Naive thymus-derived CD4-positive, alpha-beta T cell (primary cell): ENCODE measurements at regions not wholly inside any gene's neighbourhood (a gene's known extent, or its start where the extent isn't known, plus 50 kb on each side); places are given as distances from the start of the nearest gene placed in this dataset.

ENCODE experiments used
- ATAC-seq: fragments of 150-1000 bp; cut with Tn5 transposase; 2 replicates; pipeline ENCODE4 v1.10.0; 2021; ENCODE audit warnings: mild to moderate bottlenecking, moderate library complexity
- CTCF ChIA-PET: fragments of 350-600 bp; sonication (Branson Sonifier 250); formaldehyde crosslinking; loops from one replicate; lab custom pipeline; 2021; ENCODE audit warnings: antibody characterized with exemption; lab: Charles Lee
- POLR2A ChIA-PET: fragments of 350-600 bp; sonication (Branson Sonifier 250); formaldehyde crosslinking; loops from one replicate; lab custom pipeline; 2021; ENCODE audit warnings: antibody characterized with exemption, inconsistent platforms; lab: Charles Lee
- DNase-seq, 9 donors: peaks; one replicate each; pipeline versions ENCODE4 v3.0.0 to v3.0.0-alpha.2; 2020 to 2022; ENCODE audit warnings: mixed read lengths in 1 of 9
- H3K27ac ChIP-seq: one replicate; pipeline ENCODE4 v1.7.0; 2013; ENCODE audit warnings: mild to moderate bottlenecking, low read depth, low read length, moderate library complexity
- H3K27me3 ChIP-seq, 2 donors: one replicate each; pipeline ENCODE4 v1.7.0; 2013; ENCODE audit warnings: low read length in 2 of 2, mild to moderate bottlenecking in 2 of 2, moderate library complexity in 2 of 2; ENCODE audit not compliant: control insufficient read depth in 2 of 2, insufficient read depth in 2 of 2
- H3K36me3 ChIP-seq, 3 experiments: 1 replicate in 2 of 3; 2 replicates in 1 of 3; pipeline ENCODE4 v1.7.0; 2013; ENCODE audit warnings: low read length in 3 of 3, mild to moderate bottlenecking in 3 of 3, moderate library complexity in 1 of 3; ENCODE audit not compliant: insufficient read depth in 3 of 3, control insufficient read depth in 2 of 3
- H3K4me1 ChIP-seq, 2 donors: one replicate each; pipeline ENCODE4 v1.7.0; 2013; ENCODE audit warnings: low read length in 2 of 2, mild to moderate bottlenecking in 2 of 2, moderate library complexity in 1 of 2; ENCODE audit not compliant: control insufficient read depth in 2 of 2, insufficient read depth in 2 of 2
- H3K4me3 ChIP-seq: 2 replicates; pipeline ENCODE4 v1.7.0; 2013; ENCODE audit warnings: mild to moderate bottlenecking, low read length
- H3K9me3 ChIP-seq, 3 experiments: 1 replicate in 2 of 3; 2 replicates in 1 of 3; pipeline ENCODE4 v1.7.0; 2013; ENCODE audit warnings: low read length in 3 of 3; ENCODE audit not compliant: control insufficient read depth in 2 of 3
- H3K27ac Mint-ChIP-seq, 9 donors: one replicate each; pipeline ENCODE4 v1.8.0; 2020 to 2022; ENCODE audit warnings: mixed read lengths in 9 of 9, mild to moderate bottlenecking in 8 of 9, moderate library complexity in 5 of 9, inconsistent platforms in 2 of 9
- H3K27me3 Mint-ChIP-seq, 5 donors: one replicate each; pipeline ENCODE4 v1.8.0; 2021 to 2022; ENCODE audit warnings: mixed read lengths in 5 of 5, mild to moderate bottlenecking in 1 of 5
- H3K36me3 Mint-ChIP-seq, 5 donors: one replicate each; pipeline ENCODE4 v1.8.0; 2020 to 2022; ENCODE audit warnings: mixed read lengths in 5 of 5, mild to moderate bottlenecking in 3 of 5, inconsistent platforms in 1 of 5
- H3K4me1 Mint-ChIP-seq, 7 donors: one replicate each; pipeline ENCODE4 v1.8.0; 2020 to 2022; ENCODE audit warnings: mixed read lengths in 7 of 7, mild to moderate bottlenecking in 3 of 7, inconsistent platforms in 1 of 7
- H3K4me3 Mint-ChIP-seq, 10 donors: one replicate each; pipeline ENCODE4 v1.8.0; 2020 to 2022; ENCODE audit warnings: mild to moderate bottlenecking in 10 of 10, mixed read lengths in 10 of 10, moderate library complexity in 6 of 10, inconsistent platforms in 2 of 10
- H3K9me3 Mint-ChIP-seq, 11 donors: one replicate each; pipeline ENCODE4 v1.8.0; 2020 to 2022; ENCODE audit warnings: mixed read lengths in 11 of 11, mild to moderate bottlenecking in 4 of 11, inconsistent platforms in 1 of 11, moderate library complexity in 1 of 11
- intact Hi-C, 2 donors: fragments of 100-400 bp; cut with micrococcal nuclease; formaldehyde crosslinking; loops; one replicate each; pipeline ENCODE4 v1.15.1; 2023

GRCh38 chr4:181679754-181680153 is 563.4 kb upstream of the TENM3 start:
- peaks cover 0 to 12% (median 4%) of the 10 kb centered on the region in 11 donors for H3K9me3 Mint-ChIP-seq
- H3K27ac Mint-ChIP-seq: no peak overlapping the region
- CTCF ChIA-PET: no interaction called here

GRCh38 chr4:181682367-181683047 is 560.7 kb upstream of the TENM3 start:
- ATAC-seq: no peak
- POLR2A ChIA-PET: no interaction called here

More at GRCh38 chr4:181679754-181680153, 563.4 kb upstream of the TENM3 start:
- no peak overlapping the region for H3K4me3 Mint-ChIP-seq
- H3K36me3 Mint-ChIP-seq: no peaks in the 10 kb centered on the region
- H3K4me1 Mint-ChIP-seq: no peaks in the 10 kb centered on the region
- no peaks in the 10 kb centered on the region for H3K27me3 ChIP-seq
- DNase-seq (no peak), ATAC-seq (no peak)
- POLR2A ChIA-PET: no interaction called here
- no peak overlapping the region for H3K4me3 ChIP-seq
- intact Hi-C loops: no loop called here
- H3K36me3 ChIP-seq: no peaks in the 10 kb centered on the region
- no peaks in the 10 kb centered on the region for H3K9me3 ChIP-seq
- no peak overlapping the region for H3K27ac ChIP-seq
- no peaks in the 10 kb centered on the region for H3K4me1 ChIP-seq
- no peaks in the 10 kb centered on the region for H3K27me3 Mint-ChIP-seq

GRCh38 chr4:181684310-181684709 is 558.9 kb upstream of the TENM3 start:
- no peaks in the 10 kb centered on the region for H3K9me3 ChIP-seq
- H3K4me3 ChIP-seq: no peak overlapping the region
- no peak for DNase-seq
- CTCF ChIA-PET: no interaction called here
- no peaks in the 10 kb centered on the region for H3K27me3 ChIP-seq
- intact Hi-C loops: no loop called here
- no peaks in the 10 kb centered on the region for H3K4me1 ChIP-seq
- Mint-ChIP-seq H3K36me3 (no peaks in the 10 kb centered on the region), H3K4me1 (no peaks in the 10 kb centered on the region), H3K4me3 (no peak overlapping the region), H3K27ac (no peak overlapping the region), H3K9me3 (peaks cover 0 to 10% (median 0%) of the 10 kb centered on the region in 11 donors), H3K27me3 (no peaks in the 10 kb centered on the region)
- POLR2A ChIA-PET: no interaction called here
- no peak for ATAC-seq
- no peaks in the 10 kb centered on the region for H3K36me3 ChIP-seq
- no peak overlapping the region for H3K27ac ChIP-seq

More at GRCh38 chr4:181682367-181683047, 560.7 kb upstream of the TENM3 start:
- Histone ChIP-seq H3K27ac (no peak overlapping the region), H3K27me3 (no peaks in the 10 kb centered on the region), H3K9me3 (no peaks in the 10 kb centered on the region), H3K36me3 (no peaks in the 10 kb centered on the region), H3K4me3 (no peak overlapping the region), H3K4me1 (no peaks in the 10 kb centered on the region)
- no peaks in the 10 kb centered on the region for H3K27me3 Mint-ChIP-seq
- H3K36me3 Mint-ChIP-seq: no peaks in the 10 kb centered on the region
- H3K4me3 Mint-ChIP-seq: no peak overlapping the region
- intact Hi-C loops: no loop called here
- H3K4me1 Mint-ChIP-seq: no peaks in the 10 kb centered on the region
- no peak overlapping the region for H3K27ac Mint-ChIP-seq
- DNase-seq: no peak
- H3K9me3 Mint-ChIP-seq: peaks cover 0 to 8% (median 0%) of the 10 kb centered on the region in 11 donors
- CTCF ChIA-PET: no interaction called here

- no peak for DNase-seq
- H3K4me1 Mint-ChIP-seq: no peaks in the 10 kb centered on the region
- H3K4me3 Mint-ChIP-seq: no peak overlapping the region
- intact Hi-C loops: no loop called here
- H3K27ac Mint-ChIP-seq: no peak overlapping the region
- H3K27me3 ChIP-seq: no peaks in the 10 kb centered on the region
- POLR2A ChIA-PET: no interaction called here
- H3K36me3 ChIP-seq: no peaks in the 10 kb centered on the region
- no peaks in the 10 kb centered on the region for H3K4me1 ChIP-seq
- CTCF ChIA-PET: no interaction called here
- ATAC-seq: no peak
- no peaks in the 10 kb centered on the region for H3K9me3 ChIP-seq
- peaks cover 0 to 10% (median 0%) of the 10 kb centered on the region in 11 donors for H3K9me3 Mint-ChIP-seq
- no peak overlapping the region for H3K27ac ChIP-seq
- no peaks in the 10 kb centered on the region for H3K27me3 Mint-ChIP-seq
- H3K36me3 Mint-ChIP-seq: no peaks in the 10 kb centered on the region
- no peak overlapping the region for H3K4me3 ChIP-seq
Measured at GRCh38 chr4:181685461-181685860, 557.7 kb upstream of the TENM3 start.

GRCh38 chr4:181685911-181686310 is 557.3 kb upstream of the TENM3 start:
- no peak overlapping the region for H3K4me3 Mint-ChIP-seq
- DNase-seq (no peak), ATAC-seq (no peak)
- ChIA-PET CTCF (no interaction called here), POLR2A (no interaction called here)
- no peaks in the 10 kb centered on the region for H3K4me1 Mint-ChIP-seq
- Histone ChIP-seq H3K9me3 (no peaks in the 10 kb centered on the region), H3K27me3 (no peaks in the 10 kb centered on the region), H3K4me3 (no peak overlapping the region), H3K4me1 (no peaks in the 10 kb centered on the region), H3K36me3 (no peaks in the 10 kb centered on the region), H3K27ac (no peak overlapping the region)
- H3K27me3 Mint-ChIP-seq: no peaks in the 10 kb centered on the region
- intact Hi-C loops: no loop called here
- H3K36me3 Mint-ChIP-seq: no peaks in the 10 kb centered on the region
- peaks cover 0 to 10% (median 0%) of the 10 kb centered on the region in 11 donors for H3K9me3 Mint-ChIP-seq
- H3K27ac Mint-ChIP-seq: no peak overlapping the region

- Histone ChIP-seq H3K4me1 (no peaks in the 10 kb centered on the region), H3K9me3 (no peaks in the 10 kb centered on the region), H3K36me3 (no peaks in the 10 kb centered on the region), H3K4me3 (no peak overlapping the region), H3K27me3 (no peaks in the 10 kb centered on the region), H3K27ac (no peak overlapping the region)
- no peak for ATAC-seq
- H3K36me3 Mint-ChIP-seq: no peaks in the 10 kb centered on the region
- no peaks in the 10 kb centered on the region for H3K4me1 Mint-ChIP-seq
- DNase-seq: no peak
- no peak overlapping the region for H3K4me3 Mint-ChIP-seq
- intact Hi-C loops: no loop called here
- H3K27ac Mint-ChIP-seq: no peak overlapping the region
- H3K27me3 Mint-ChIP-seq: no peaks in the 10 kb centered on the region
- CTCF ChIA-PET: no interaction called here
- POLR2A ChIA-PET: no interaction called here
- H3K9me3 Mint-ChIP-seq: peaks cover 0 to 10% (median 0%) of the 10 kb centered on the region in 11 donors
Measured at GRCh38 chr4:181687116-181687515, 556.1 kb upstream of the TENM3 start.

GRCh38 chr4:181688432-181688831 is 554.8 kb upstream of the TENM3 start:
- Histone ChIP-seq H3K9me3 (no peaks in the 10 kb centered on the region), H3K4me3 (no peak overlapping the region), H3K36me3 (no peaks in the 10 kb centered on the region), H3K27me3 (no peaks in the 10 kb centered on the region), H3K27ac (no peak overlapping the region), H3K4me1 (no peaks in the 10 kb centered on the region)
- no peak overlapping the region for H3K27ac Mint-ChIP-seq
- no peaks in the 10 kb centered on the region for H3K36me3 Mint-ChIP-seq
- CTCF ChIA-PET: no interaction called here
- peaks cover 0 to 8% (median 0%) of the 10 kb centered on the region in 11 donors for H3K9me3 Mint-ChIP-seq
- no peak for ATAC-seq
- H3K4me3 Mint-ChIP-seq: no peak overlapping the region
- no peaks in the 10 kb centered on the region for H3K4me1 Mint-ChIP-seq
- POLR2A ChIA-PET: no interaction called here
- H3K27me3 Mint-ChIP-seq: no peaks in the 10 kb centered on the region
- intact Hi-C loops: no loop called here
- DNase-seq: no peak
